Liver (tissue), 7 donors: ENCODE measurements at regions not wholly inside any gene's neighbourhood (a gene's known extent, or its start where the extent isn't known, plus 50 kb on each side); places are given as distances from the start of the nearest gene placed in this dataset.

ENCODE experiments used
- DNase-seq: peaks from one replicate; pipeline ENCODE4 v3.0.0-alpha.2; 2017; ENCODE audit warnings: low spot score
- H3K27ac ChIP-seq, 2 donors: one replicate each; pipeline ENCODE4 v1.7.0; 2013; ENCODE audit warnings: inconsistent platforms in 2 of 2, low read length in 2 of 2, control low read depth in 1 of 2, low read depth in 1 of 2, mild to moderate bottlenecking in 1 of 2
- H3K27me3 ChIP-seq, 4 donors: one replicate each; pipeline versions ENCODE4 v1.6.1 to v1.7.0; 2013; ENCODE audit warnings: low read length in 3 of 4, inconsistent platforms in 1 of 4, mild to moderate bottlenecking in 1 of 4, moderate library complexity in 1 of 4; ENCODE audit not compliant: control insufficient read depth in 4 of 4, insufficient read depth in 4 of 4
- H3K36me3 ChIP-seq, 4 donors: one replicate each; pipeline versions ENCODE4 v1.6.1 to v1.7.0; 2013; ENCODE audit warnings: low read length in 3 of 4, mild to moderate bottlenecking in 3 of 4, low read depth in 1 of 4, moderate library complexity in 1 of 4; ENCODE audit not compliant: control insufficient read depth in 4 of 4, insufficient read depth in 3 of 4
- H3K4me1 ChIP-seq, 4 donors: one replicate each; pipeline versions ENCODE4 v1.6.1 to v1.7.0; 2013; ENCODE audit warnings: low read length in 3 of 4, mild to moderate bottlenecking in 3 of 4, moderate library complexity in 1 of 4; ENCODE audit not compliant: control insufficient read depth in 4 of 4, insufficient read depth in 4 of 4
- H3K4me3 ChIP-seq, 3 donors: one replicate each; pipeline versions ENCODE4 v1.6.1 to v1.7.0; 2013; ENCODE audit warnings: low read length in 3 of 3, control low read depth in 1 of 3, low read depth in 1 of 3, mild to moderate bottlenecking in 1 of 3
- H3K9ac ChIP-seq, 2 donors: one replicate each; pipeline ENCODE4 v1.7.0; 2013; ENCODE audit warnings: low read length in 2 of 2, mild to moderate bottlenecking in 2 of 2, moderate library complexity in 2 of 2, control low read depth in 1 of 2, low read depth in 1 of 2
- H3K9me3 ChIP-seq, 4 donors: one replicate each; pipeline versions ENCODE4 v1.6.1 to v1.7.0; 2013; ENCODE audit warnings: low read length in 3 of 4; ENCODE audit not compliant: control insufficient read depth in 4 of 4
- ATF3 ChIP-seq: IDR thresholded peaks from 2 replicates; pipeline ENCODE4 v1.6.1; 2016; ENCODE audit warnings: antibody characterized with exemption
- CTCF ChIP-seq: fragments of 150-350 bp; IDR thresholded peaks from 2 replicates; pipeline ENCODE4 v1.5.1; 2017; ENCODE audit warnings: improper control_type of control experiment, low read depth, low read length; ENCODE audit not compliant: missing input control
- EGR1 ChIP-seq, 2 donors: IDR thresholded peaks; 2 replicates each; pipeline ENCODE4 v1.6.1; 2016 to 2018; ENCODE audit warnings: antibody characterized with exemption in 2 of 2, low read depth in 2 of 2
- FOXA1 ChIP-seq: IDR thresholded peaks from 2 replicates; pipeline ENCODE4 v1.6.1; 2016; ENCODE audit warnings: antibody characterized with exemption
- FOXA2 ChIP-seq: IDR thresholded peaks from 2 replicates; pipeline ENCODE4 v1.6.1; 2016; ENCODE audit warnings: antibody characterized with exemption
- GABPA ChIP-seq, 2 donors: IDR thresholded peaks in 1 of 2; conservative IDR thresholded peaks in 1 of 2; 2 replicates each; pipeline ENCODE4 v1.6.1; 2016; ENCODE audit warnings: antibody characterized with exemption in 2 of 2, mild to moderate bottlenecking in 1 of 2, moderate library complexity in 1 of 2
- HNF4A ChIP-seq, 2 donors: conservative IDR thresholded peaks; 2 replicates each; pipeline ENCODE4 v1.6.1; 2016; ENCODE audit warnings: antibody characterized with exemption in 2 of 2, mild to moderate bottlenecking in 2 of 2
- HNF4G ChIP-seq: IDR thresholded peaks from 2 replicates; pipeline ENCODE4 v1.6.1; 2016; ENCODE audit warnings: antibody characterized with exemption
- JUND ChIP-seq, 2 donors: IDR thresholded peaks; 2 replicates each; pipeline ENCODE4 v1.6.1; 2016; ENCODE audit warnings: antibody characterized with exemption in 2 of 2
- MAX ChIP-seq: IDR thresholded peaks from 2 replicates; pipeline ENCODE4 v1.6.1; 2016; ENCODE audit warnings: antibody characterized with exemption
- NR2F2 ChIP-seq: IDR thresholded peaks from 2 replicates; pipeline ENCODE4 v1.6.1; 2016; ENCODE audit warnings: antibody characterized with exemption
- RAD21 ChIP-seq, 2 donors: IDR thresholded peaks; 2 replicates each; pipeline ENCODE4 v1.6.1; 2016; ENCODE audit warnings: antibody characterized with exemption in 2 of 2, mild to moderate bottlenecking in 2 of 2
- REST ChIP-seq: IDR thresholded peaks from 2 replicates; pipeline ENCODE4 v1.6.1; 2016; ENCODE audit warnings: antibody characterized with exemption, mild to moderate bottlenecking
- RXRA ChIP-seq, 2 donors: IDR thresholded peaks; 2 replicates each; pipeline ENCODE4 v1.6.1; 2017 to 2018; ENCODE audit warnings: antibody characterized with exemption in 2 of 2, mild to moderate bottlenecking in 1 of 2
- SP1 ChIP-seq: IDR thresholded peaks from 2 replicates; pipeline ENCODE4 v1.6.1; 2018; ENCODE audit warnings: antibody characterized with exemption, mild to moderate bottlenecking
- TAF1 ChIP-seq: conservative IDR thresholded peaks from 2 replicates; pipeline ENCODE4 v1.6.1; 2016; ENCODE audit warnings: antibody characterized with exemption, mild to moderate bottlenecking
- YY1 ChIP-seq: IDR thresholded peaks from 2 replicates; pipeline ENCODE4 v1.6.1; 2016; ENCODE audit warnings: antibody characterized with exemption, mild to moderate bottlenecking
- ZBTB33 ChIP-seq: IDR thresholded peaks from 2 replicates; pipeline ENCODE4 v1.6.1; 2016; ENCODE audit warnings: antibody characterized with exemption
- donor health status: healthy.
- donor health status: healthy.
- donor health status: healthy.
- donor health status: healthy.

- no peak for DNase-seq
Observed at GRCh38 chr1:102796429-102796828, 311.9 kb downstream of the COL11A1 start.

More at GRCh38 chr1:102796429-102796828, 311.9 kb downstream of the COL11A1 start:
- H3K9ac ChIP-seq, result no peak overlapping the region
- peaks cover 0 to 2% (median 0%) of the 10 kb centered on the region in 4 donors for H3K27me3 ChIP-seq
- TF ChIP-seq FOXA2 (no peak), YY1 (no peak), ATF3 (no peak), SP1 (no peak), RXRA (IDR thresholded peaks at IDR 0.05) (no peak), CTCF (no peak), GABPA (IDR thresholded peaks at IDR 0.05 in 1 of 2, conservative IDR thresholded peaks at IDR 0.05 in 1 of 2) (no peak), FOXA1 (no peak), EGR1 (IDR thresholded peaks at IDR 0.05; ENCODE audit: low read depth in 2 of 2) (no peak), NR2F2 (no peak), ZBTB33 (no peak), MAX (no peak), RAD21 (IDR thresholded peaks at IDR 0.05) (no peak), HNF4G (no peak), REST (no peak), TAF1 (no peak), JUND (IDR thresholded peaks at IDR 0.05) (no peak), HNF4A (conservative IDR thresholded peaks at IDR 0.05) (no peak)
- no peak overlapping the region for H3K4me3 ChIP-seq
- no peaks in the 10 kb centered on the region for H3K4me1 ChIP-seq
- H3K27ac ChIP-seq, result no peak overlapping the region
- no peaks in the 10 kb centered on the region for H3K9me3 ChIP-seq
- no peaks in the 10 kb centered on the region for H3K36me3 ChIP-seq
